Glomerular visceral epithelial cell (primary cell): ENCODE measurements at regions not wholly inside any gene's neighbourhood (a gene's known extent, or its start where the extent isn't known, plus 50 kb on each side); places are given as distances from the start of the nearest gene placed in this dataset.
"Not testable (repeated sequence)": the region's sequence is repeated elsewhere in the genome, so short reads cannot be mapped to it uniquely, and the experiment has no call there.

ENCODE experiments used
- DNase-seq: peaks from one replicate; pipeline ENCODE4 v3.0.0-alpha.2; 2016; ENCODE audit errors: extremely low spot score

DNA sequence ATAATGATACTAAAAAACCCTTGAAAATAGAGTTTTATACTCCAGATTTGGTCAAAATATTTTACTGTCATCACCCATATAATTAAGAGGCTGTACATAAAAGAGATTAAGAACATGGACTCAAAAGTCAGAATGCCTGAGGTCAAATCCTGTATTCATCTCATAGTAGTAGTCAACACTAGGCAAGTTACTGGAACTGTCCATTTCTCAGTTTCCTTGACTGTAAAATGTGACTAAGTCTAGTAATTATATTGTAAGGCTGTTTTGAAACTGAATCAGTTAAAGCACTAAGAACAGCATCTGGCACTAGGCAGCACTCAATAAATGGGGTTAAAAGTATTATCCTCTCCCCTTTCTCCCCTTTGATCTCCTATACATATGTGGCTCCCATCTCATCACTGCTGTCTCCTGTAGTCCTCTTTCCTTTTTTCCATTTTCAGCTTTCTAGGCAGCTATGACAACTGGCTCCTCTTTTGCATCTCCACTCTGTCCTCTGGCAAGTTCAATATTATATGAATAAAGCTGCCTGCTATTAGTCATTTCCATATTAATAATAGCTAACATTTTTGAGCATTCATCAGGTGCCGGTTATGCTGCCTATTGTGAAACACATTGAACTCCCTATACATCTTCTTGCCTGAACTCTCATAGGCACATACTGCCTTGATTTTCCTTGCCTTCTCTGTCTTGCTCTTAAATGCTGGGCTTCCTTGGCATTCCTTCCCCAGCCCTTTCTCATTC is 185.8 kb upstream of the NREP start:
- no peak for DNase-seq

DNA sequence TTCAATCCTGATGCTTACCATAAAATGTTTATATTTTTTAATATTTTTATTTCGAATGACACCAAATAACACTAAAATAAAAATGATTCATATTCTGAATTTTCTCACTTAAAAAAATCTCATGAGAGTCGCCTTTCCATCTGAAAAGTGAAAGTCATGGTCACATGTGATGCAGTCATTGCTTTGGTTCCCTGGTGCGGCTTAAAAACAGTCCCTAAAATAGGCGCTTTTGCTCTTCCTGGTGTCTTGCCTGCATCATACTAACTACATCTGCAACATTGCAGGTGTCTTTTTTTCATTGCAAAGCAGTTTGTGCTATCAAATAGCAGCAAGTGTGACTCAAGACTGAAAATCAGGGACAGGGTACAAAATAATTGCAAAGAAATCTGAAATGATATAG is 185.2 kb upstream of the NREP start:
- no peak for DNase-seq

DNA sequence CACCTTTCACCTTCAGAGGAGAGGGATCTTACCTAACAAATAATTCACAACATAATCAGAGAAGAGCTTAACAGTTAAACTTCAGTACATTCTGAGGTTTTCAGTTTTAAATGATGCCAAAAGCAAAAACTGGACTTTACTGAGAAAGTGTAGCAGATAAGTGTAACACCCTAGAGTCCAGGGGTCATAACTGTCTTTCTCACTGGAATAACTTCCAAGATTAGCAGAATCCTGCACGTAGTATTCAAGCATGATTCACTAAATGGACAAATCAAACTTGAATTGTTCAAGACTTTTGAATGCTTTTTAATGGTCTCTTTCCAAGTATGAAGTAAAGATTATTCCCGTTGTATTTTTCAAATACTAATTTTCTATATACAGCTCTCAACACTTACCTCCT is 180.1 kb upstream of the NREP start:
- DNase-seq: no peak

DNA sequence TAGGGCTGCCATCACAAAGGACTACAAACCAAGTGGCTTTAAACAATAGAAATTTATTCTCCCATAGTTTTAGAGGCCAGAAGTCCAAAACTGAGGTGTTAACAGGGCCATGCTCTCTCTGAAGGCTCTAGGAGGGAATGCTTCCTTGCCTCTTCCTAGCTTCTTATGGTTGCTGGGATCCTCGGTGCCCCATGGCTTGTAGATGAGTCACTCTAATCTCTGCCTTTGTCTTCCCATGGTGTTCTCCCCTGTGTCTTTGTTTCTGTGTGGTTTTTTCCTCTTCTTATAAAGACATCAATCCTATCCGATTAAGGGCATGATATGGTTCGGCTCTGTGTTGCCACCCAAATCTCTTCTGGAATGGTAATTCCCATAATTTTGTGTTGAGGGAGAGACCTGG is 178.8 kb upstream of the NREP start:
- no peak for DNase-seq

DNA sequence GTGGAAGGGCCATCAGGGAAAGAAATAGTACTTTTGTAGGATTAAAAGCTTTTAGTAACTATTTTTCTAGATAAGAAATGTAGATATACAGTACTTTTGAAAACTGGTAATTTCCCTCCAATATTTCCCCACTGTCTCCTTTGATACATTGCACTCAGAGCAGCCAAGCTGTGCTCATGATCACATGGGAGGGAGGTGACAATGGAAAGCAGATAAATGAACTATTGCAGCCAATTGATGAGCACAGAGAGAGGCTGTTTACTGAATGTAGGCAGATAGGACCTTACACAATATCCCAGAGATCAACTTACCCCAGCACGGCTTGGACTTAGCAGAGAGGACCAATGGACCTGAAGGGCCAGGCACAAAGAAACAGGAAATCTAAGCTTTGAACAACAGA is 178.0 kb upstream of the NREP start:
- no peak for DNase-seq

DNA sequence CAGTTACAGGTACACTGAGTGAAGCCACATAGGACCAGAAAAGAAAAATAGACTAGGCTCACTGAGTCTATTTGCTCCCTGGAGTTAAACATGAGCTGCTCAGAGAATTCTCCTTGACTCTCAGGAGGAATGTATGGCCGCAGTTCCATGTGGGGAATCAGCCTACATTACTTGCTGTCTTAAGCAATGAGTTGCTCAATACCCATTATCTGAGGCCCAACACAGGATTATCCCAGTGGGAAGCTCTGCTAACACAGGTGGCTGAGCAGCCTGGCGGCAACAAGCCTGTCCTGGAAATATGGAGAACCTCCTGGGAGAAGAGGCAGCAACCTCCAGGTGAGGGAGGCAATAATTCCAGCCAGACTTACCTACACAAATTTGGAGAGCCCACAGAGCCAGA is 177.5 kb upstream of the NREP start:
- DNase-seq: no peak

DNA sequence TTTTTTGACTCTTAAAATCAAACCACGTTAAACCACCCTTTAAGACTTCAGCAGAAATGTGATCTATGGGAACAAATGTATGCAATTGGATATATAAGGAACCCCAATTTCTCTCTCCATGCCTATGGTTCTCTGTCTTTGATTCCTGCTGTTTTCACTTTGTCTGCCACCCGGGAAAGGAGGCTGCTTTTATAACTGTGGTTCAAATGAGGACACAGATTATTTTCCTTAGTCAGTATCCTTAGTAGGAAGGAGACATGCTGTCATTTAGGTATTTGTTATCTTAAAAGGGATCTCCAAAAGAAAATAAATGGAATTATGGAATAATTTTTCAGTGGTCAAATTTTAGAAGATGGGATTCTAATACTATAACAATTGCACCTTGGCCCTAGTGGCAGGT is 176.1 kb upstream of the NREP start:
- DNase-seq: no peak

DNA sequence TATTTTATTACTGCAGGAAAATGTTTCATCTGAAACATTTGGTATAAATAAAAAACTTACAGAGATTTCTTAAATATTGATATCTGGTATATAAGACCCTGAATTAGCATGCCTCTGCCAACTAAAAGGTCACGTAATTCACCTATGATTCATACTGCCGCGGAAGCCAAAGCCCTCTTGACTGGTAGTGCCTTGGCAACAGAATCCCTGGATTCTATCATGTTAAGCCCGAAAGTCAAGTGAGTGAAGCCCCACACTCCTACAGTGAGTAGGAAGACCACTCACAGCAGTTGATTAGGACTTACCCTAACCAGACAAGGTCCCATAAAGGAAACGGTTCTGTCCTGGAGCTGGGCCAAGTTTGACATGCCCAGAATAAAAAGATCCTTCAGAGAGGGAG is 175.6 kb upstream of the NREP start:
- DNase-seq: no peak

DNA sequence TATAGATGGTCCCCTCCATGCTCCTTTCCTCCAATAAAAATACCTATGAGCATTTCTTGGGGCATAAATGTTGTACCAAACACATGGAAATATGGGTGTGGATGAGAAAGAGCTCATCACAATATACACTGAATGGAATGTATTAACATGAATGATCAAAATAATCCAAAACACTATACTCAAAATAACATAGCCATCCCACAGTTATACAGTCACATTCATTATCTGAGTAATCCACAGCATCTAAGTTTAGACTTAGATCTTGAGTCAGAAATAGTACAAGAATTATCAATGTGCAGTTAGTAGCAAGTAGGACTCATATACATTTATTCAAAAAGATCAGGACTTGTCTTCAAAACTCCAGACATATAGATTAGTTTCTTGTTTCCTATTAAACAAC is 175.2 kb upstream of the NREP start:
- no peak for DNase-seq

DNA sequence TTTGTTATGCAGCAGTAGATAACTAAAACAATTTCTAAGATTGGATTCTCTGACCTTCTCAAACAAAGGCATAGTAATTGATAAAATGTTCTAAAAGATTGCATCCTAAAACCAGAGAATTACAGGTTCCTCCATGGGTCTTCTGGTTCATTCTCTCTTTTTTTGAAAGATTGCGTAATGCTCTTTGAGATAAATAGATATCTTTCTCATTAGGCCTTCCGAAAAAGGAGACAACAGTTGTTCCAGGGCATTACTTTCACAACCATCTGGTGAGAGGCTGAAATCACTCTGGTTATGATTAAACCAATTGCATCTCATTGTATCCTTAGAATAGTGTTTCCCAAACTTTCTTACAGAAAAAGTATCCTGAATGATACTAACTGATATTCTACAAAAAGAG is 174.7 kb upstream of the NREP start:
- DNase-seq: no peak

DNA sequence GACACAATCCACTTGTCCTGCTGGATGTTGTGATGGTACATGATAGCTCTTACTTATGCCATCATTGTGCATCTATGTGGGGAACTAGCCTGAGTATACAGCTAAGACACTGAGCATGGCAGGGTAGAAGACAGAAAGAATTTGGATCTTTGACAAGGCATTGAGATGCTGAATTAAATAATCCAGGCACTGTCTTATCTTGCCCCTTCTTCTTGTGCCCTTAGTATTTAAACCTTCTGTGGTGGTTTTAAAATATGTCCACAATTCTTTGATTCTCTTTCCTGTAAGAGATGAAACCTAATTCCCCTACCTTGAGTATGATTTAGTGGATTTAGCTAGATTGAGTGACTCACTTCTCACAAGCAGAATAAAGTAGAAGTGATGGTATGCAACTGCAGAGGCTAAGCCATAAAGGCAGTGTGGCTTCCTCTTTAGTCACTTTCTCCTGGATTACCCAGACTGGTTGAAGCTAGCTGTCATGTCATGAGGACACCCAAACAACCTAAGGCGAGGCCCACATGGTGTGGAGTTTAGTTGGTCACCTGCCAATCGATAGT is 174.0 kb upstream of the NREP start:
- DNase-seq: peak; percentile 40

DNA sequence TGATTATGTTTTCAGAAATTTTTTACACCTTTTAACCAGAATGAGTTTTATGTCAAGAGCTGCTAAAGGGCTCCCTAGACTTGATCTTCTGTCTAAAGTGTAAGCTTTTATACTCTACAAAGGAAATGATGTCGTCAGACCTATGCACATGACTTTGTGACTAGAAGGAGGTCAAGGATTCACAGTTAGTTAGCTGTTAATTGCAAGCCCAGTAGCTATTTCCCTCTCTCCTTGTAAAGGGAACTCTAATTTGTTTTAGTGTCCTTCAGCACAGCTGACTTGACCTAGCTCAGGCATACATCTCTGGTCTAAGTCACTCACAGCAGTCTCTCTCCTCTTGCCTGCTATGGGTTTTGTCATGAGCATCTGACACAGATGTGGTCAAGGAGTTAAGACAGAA is 173.5 kb upstream of the NREP start:
- no peak for DNase-seq

DNA sequence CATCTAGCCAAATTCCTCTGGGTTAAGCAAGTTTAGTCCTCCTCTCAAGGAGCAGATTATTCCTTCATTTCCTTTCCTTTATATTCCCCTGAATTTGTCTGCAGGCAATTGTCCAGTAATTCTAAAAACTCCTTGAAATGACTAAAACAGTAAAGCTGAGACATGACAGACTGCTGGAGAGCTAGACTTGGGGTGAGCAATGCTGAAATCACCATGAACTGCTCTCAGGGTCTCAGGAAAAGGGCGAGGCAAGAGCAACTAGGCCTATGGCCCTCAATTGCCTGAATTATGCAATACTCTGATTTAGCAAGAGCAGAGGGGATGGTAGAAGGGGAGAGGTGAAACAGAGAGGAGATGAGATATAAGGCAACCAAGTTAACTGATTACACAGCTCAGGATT is 172.9 kb upstream of the NREP start:
- peak; percentile 60 for DNase-seq

DNA sequence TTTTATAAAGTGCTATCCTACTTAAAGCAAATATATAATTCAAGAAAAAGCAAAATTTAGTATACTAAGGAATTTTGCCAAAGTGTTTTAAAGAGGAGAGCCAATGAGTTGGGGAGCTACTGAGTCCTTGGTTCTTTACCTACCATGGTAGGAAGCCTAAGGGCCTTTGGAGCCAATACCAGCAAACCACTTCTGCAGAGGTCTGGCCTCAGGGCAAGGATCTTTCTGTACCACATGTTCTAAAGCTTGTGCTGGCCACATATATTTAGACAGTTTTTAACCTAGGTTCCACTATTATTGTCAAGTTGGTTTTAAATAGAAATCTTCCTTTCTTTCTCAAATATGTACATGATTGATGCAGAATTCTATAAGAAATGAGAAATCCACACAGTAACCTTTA is 172.3 kb upstream of the NREP start:
- no peak for DNase-seq

DNA sequence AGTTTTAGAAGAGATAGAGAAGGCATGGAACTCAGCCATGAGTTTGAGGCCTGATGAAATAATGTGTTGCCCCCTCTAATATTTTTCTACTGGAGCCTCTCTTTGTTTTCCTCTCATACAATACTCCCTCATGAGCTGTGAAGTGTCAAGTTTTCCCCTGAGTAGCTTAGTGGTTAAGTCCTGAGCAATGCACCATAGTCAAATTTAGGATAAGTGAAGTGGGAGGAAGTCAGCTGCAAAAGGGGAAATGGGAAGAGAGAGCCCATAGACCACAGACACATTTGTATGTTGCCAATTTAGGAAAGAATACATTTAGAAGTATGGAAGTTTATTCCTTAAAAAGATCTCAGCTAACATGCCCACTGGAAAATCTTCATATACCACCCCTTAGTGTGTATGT is 171.5 kb upstream of the NREP start:
- no peak for DNase-seq

DNA sequence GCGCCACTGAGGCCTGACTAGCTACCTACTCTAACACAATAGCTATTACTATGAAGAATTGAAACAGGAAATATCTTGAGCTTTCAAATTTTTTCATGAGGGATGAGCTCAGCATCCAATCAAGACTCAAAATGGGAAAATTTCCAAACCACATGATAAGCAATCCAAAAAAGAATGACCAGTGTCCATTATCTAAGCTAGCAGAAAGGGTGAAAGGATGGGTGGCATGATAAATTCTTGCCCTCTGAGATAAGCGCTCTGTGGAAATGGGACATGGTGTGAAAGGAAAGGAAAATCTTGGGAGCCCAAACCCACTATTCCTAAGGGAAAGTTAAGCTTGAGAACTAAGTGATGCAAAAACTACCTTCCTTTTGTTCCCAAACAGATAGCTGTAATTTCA is 170.2 kb upstream of the NREP start:
- peak; percentile 65 for DNase-seq

DNA sequence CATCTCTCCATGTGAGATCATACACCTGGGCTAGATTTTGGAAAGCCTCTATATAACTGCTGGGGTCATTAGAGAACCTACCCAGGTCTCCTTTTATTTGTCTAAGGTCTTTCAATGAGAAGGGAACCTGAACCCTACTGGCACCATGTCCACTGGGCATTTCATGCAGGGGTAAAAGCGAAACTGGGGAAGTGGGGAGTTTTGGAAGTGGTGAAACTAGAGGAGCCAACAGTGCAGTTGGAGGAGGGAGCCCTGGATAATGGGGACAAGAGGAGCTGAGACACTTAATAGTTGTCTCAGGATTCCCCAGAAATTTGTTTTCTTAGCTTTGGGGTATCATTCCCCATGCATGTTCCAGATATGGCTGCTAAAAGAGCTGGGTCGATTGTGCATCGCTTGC is 169.0 kb upstream of the NREP start:
- DNase-seq: no peak

DNA sequence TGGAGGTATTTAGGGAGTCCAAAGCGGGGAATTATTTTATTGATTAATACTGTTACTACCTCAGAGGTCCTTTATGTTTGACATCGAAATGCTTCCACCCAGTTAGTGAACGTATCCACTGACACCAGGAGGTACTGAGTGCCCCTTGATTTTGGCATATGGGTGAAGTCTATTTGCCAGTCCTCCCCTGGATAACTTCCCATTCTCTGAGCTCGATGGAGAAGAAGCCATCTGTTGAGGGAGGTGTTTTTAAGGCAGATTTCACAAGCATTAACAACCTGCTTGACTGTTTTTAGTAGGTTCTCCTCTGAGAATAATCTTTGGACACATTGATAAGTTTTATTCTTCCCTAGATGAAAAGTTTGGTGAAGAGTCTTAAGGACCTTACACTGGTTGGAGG is 165.3 kb upstream of the NREP start:
- no peak for DNase-seq

DNA sequence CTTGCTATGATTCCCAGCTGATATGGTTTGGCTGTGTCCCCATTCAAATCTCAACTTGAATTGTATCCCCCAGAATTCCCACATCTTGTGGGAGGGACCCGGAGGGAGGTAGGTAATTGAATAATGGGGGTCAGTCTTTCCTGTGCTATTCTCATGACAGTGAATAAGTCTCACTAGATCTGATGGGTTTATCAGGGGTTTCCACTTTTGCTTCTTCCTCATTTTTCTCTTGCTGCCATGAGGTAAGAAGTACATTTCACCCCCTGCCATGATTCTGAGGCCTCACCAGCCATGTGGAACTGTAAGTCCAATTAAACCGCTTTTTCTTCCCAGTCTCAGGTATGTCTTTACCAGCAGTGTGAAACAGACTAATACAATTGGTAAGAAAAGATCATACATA is 164.7 kb upstream of the NREP start:
- not testable (repeated sequence) for DNase-seq

DNA sequence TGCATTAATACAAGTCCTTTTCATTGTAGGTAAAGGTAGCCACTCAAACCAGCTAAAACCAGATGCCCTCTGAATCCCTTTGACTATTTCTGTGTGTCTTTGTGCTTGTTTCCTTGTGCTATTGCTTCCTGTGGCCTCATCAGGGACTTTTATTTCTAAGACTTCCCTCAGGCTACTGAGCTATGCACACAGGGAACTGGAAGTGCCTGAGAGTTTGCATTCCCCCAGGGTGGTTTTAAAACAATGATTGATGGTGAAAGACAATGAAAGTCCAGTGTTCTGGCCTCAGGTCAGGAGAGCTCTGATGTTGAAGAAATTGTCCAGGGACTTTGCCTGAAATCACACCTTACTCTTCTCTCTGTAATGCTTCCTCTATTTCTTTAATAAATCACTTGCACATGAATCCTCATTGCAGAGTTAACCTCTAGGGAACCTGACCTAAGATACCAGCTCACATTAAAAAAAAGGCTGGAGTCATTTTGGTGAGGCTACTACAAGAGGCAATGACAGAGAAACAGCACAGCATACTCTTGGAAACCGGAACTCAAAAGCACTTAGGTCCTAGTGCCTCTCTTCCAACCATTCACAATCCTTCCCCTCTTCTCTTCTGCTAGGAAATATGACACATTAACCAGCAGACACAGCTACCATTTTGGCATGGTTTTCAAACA is 158.1 kb upstream of the NREP start:
- no peak for DNase-seq

DNA sequence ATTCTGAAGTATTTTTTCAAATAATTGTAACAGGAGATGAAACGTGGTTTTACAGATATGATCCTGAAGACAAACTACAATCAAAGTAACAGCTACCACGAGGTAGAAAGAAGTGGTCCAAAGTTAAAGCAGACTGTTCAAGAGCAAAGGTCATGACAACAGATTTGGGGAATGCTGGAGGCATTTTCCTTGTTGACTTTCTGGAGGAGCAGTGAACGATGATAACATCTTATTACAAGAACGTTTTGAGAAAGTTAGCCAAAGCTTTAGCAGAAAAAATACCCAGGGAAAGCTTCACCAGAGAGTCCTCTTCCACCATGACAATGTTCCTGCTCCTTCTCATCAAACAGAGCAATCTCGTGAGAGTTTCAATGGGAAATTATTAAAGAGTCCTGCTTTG is 145.4 kb upstream of the NREP start:
- no peak for DNase-seq

DNA sequence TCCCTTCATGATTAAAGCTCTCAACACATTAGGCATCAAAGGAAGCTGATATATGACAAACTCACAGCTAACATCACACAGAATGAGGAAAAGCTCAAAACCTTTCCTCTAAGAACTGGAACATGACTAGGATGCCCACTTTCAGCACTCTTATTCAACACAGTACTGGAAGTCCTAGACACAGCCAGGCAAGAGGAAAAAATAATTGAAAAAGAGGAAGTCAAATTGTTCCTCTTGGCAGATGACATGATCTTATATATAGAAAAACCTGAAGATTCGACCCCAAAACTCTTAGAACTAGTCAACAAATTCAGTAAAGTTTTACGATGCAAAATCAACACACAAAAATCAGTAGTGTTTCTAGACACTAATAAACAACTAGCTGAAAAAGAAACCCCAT is 144.3 kb upstream of the NREP start:
- no peak for DNase-seq

DNA sequence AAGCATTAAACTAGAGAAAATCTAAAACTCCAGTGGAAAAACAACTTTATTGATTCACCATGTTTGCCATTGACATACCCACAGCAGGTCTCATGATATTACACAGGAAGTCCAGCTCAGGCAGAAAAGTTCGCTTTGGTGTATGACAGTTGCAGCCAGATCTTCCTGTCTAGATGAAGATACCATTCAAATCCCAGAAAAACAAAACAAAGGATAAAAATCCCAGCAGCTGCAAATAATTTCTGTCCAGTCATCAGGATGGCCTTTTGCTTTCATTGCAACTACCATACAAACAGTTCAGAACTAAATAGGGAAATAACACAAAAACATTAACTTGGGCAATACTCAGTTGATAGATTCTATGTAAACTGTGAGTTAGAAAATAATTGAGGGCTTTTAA is 136.0 kb upstream of the NREP start:
- no peak for DNase-seq

DNA sequence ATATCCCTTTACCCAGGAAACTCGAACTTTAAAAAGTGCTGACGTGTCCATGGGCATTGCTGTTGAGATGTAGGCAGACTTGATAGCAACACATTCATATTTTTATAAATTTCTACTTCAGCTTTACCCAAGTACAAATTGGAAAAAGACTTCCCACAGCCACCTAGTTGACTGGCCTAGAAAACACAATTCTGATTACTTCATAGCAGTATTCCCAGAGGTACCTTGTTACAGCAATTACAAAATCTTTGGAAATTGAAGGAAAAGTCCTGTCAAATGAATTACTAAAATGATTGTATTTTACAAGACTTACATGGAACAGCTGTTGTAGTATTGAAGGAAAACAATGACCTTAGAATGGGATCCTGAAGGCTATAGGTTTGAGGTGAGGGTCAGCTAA is 130.7 kb upstream of the NREP start:
- no peak for DNase-seq
